ENCODE measurements at regions not wholly inside any gene's neighbourhood (a gene's known extent, or its start where the extent isn't known, plus 50 kb on each side); places are given as distances from the start of the nearest gene placed in this dataset.

- CTCF ChIA-PET = no interaction called here
- intact Hi-C loops (cut with DNase I, micrococcal nuclease) = no loop called here
- no peak overlapping the region for H3K4me3 Mint-ChIP-seq
- no peaks in the 10 kb centered on the region for H3K4me1 ChIP-seq (ENCODE audit: insufficient read depth, low read length)
- no peak overlapping the region for H3K4me3 ChIP-seq (ENCODE audit: low read length)
- H3K27ac Mint-ChIP-seq = no peak overlapping the region
- peaks cover 3% of the 10 kb centered on the region for H3K9me3 Mint-ChIP-seq
- H3K36me3 Mint-ChIP-seq (ENCODE audit: low read depth) = no peaks in the 10 kb centered on the region
- POLR2A ChIA-PET = no interaction called here
- no peaks in the 10 kb centered on the region for H3K9me3 ChIP-seq (ENCODE audit: control insufficient read depth in 1 of 2, insufficient read depth in 1 of 2, low read length in 2 of 2)
- TF ChIP-seq, protein P1, sequence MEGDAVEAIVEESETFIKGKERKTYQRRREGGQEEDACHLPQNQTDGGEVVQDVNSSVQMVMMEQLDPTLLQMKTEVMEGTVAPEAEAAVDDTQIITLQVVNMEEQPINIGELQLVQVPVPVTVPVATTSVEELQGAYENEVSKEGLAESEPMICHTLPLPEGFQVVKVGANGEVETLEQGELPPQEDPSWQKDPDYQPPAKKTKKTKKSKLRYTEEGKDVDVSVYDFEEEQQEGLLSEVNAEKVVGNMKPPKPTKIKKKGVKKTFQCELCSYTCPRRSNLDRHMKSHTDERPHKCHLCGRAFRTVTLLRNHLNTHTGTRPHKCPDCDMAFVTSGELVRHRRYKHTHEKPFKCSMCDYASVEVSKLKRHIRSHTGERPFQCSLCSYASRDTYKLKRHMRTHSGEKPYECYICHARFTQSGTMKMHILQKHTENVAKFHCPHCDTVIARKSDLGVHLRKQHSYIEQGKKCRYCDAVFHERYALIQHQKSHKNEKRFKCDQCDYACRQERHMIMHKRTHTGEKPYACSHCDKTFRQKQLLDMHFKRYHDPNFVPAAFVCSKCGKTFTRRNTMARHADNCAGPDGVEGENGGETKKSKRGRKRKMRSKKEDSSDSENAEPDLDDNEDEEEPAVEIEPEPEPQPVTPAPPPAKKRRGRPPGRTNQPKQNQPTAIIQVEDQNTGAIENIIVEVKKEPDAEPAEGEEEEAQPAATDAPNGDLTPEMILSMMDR (IDR thresholded peaks at IDR 0.05) = no peak
- ATAC-seq (ENCODE audit: poor library complexity) (no peak), DNase-seq (no peak)
- H3K36me3 ChIP-seq (ENCODE audit: insufficient read depth, low read length) = no peaks in the 10 kb centered on the region
- no peak overlapping the region for H3K27ac ChIP-seq (ENCODE audit: low read depth in 1 of 2, low read length in 2 of 2)
- no peaks in the 10 kb centered on the region for H3K27me3 Mint-ChIP-seq
- H3K4me1 Mint-ChIP-seq (ENCODE audit: low read depth) = no peaks in the 10 kb centered on the region
- no peaks in the 10 kb centered on the region for H3K27me3 ChIP-seq (ENCODE audit: control insufficient read depth in 1 of 2, insufficient read depth in 2 of 2, low read length in 2 of 2)
Measured at GRCh38 chr5:51559921-51560658, 176.8 kb downstream of the ISL1 start.

- Mint-ChIP-seq H3K4me3 (no peak overlapping the region), H3K27ac (no peak overlapping the region), H3K36me3 (ENCODE audit: low read depth) (no peaks in the 10 kb centered on the region), H3K9me3 (peaks cover under 1% of the 10 kb centered on the region), H3K27me3 (no peaks in the 10 kb centered on the region), H3K4me1 (ENCODE audit: low read depth) (no peaks in the 10 kb centered on the region)
- TF ChIP-seq, protein P1 (IDR thresholded peaks at IDR 0.05) = no peak
- intact Hi-C loops (cut with DNase I, micrococcal nuclease) = no loop called here
- Histone ChIP-seq H3K4me1 (ENCODE audit: insufficient read depth, low read length) (no peaks in the 10 kb centered on the region), H3K9me3 (ENCODE audit: control insufficient read depth in 1 of 2, insufficient read depth in 1 of 2, low read length in 2 of 2) (no peaks in the 10 kb centered on the region), H3K36me3 (ENCODE audit: insufficient read depth, low read length) (no peaks in the 10 kb centered on the region), H3K27ac (ENCODE audit: low read depth in 1 of 2, low read length in 2 of 2) (no peak overlapping the region), H3K27me3 (ENCODE audit: control insufficient read depth in 1 of 2, insufficient read depth in 2 of 2, low read length in 2 of 2) (no peaks in the 10 kb centered on the region), H3K4me3 (ENCODE audit: low read length) (no peak overlapping the region)
- ChIA-PET POLR2A (no interaction called here), CTCF (no interaction called here)
- no peak for ATAC-seq (ENCODE audit: poor library complexity)
- no peak for DNase-seq
Measured at GRCh38 chr5:51566953-51567352, 183.7 kb downstream of the ISL1 start.

GRCh38 chr5:51567636-51568035 lies 184.4 kb downstream of the ISL1 start:
- TF ChIP-seq, protein P1 (IDR thresholded peaks at IDR 0.05) = no peak
- no peaks in the 10 kb centered on the region for H3K27me3 ChIP-seq (ENCODE audit: control insufficient read depth in 1 of 2, insufficient read depth in 2 of 2, low read length in 2 of 2)
- H3K27me3 Mint-ChIP-seq = no peaks in the 10 kb centered on the region
- ChIA-PET POLR2A (no interaction called here), CTCF (interaction anchor here (0.6 kb wide), 1 partner anchor 14 kb away, joined by 3 read pairs; no protein-coding TSS in a partner anchor)
- H3K36me3 Mint-ChIP-seq (ENCODE audit: low read depth) = no peaks in the 10 kb centered on the region
- peaks cover 0 to 5% of the 10 kb centered on the region in 2 experiments for H3K9me3 ChIP-seq (ENCODE audit: control insufficient read depth in 1 of 2, insufficient read depth in 1 of 2, low read length in 2 of 2)
- peaks cover 2% of the 10 kb centered on the region for H3K9me3 Mint-ChIP-seq
- ATAC-seq (ENCODE audit: poor library complexity) = no peak
- H3K27ac ChIP-seq (ENCODE audit: low read depth in 1 of 2, low read length in 2 of 2) = no peak overlapping the region
- H3K36me3 ChIP-seq (ENCODE audit: insufficient read depth, low read length) = no peaks in the 10 kb centered on the region
- no peaks in the 10 kb centered on the region for H3K4me1 ChIP-seq (ENCODE audit: insufficient read depth, low read length)
- intact Hi-C loops (cut with DNase I, micrococcal nuclease) = no loop called here
- no peaks in the 10 kb centered on the region for H3K4me1 Mint-ChIP-seq (ENCODE audit: low read depth)
- no peak overlapping the region for H3K27ac Mint-ChIP-seq
- H3K4me3 ChIP-seq (ENCODE audit: low read length) = no peak overlapping the region
- H3K4me3 Mint-ChIP-seq = no peak overlapping the region
- DNase-seq = no peak
